B cell (primary cell): ENCODE measurements at regions not wholly inside any gene's neighbourhood (a gene's known extent, or its start where the extent isn't known, plus 50 kb on each side); places are given as distances from the start of the nearest gene placed in this dataset.

Experiments used
- EZH2 ChIP-seq: IDR thresholded peaks from 2 replicates; pipeline ENCODE4 v1.6.1; 2012; ENCODE audit warnings: borderline replicate concordance, low read depth, mild to moderate bottlenecking, moderate library complexity, low read length; ENCODE audit not compliant: insufficient read depth, poor library complexity, severe bottlenecking
- TF ChIP-seq, protein P1 (sequence below): fragments of 200-600 bp; IDR thresholded peaks from one replicate; pipeline ENCODE4 v1.8.0; 2022; ENCODE audit warnings: antibody characterized with exemption, mild to moderate bottlenecking

DNA sequence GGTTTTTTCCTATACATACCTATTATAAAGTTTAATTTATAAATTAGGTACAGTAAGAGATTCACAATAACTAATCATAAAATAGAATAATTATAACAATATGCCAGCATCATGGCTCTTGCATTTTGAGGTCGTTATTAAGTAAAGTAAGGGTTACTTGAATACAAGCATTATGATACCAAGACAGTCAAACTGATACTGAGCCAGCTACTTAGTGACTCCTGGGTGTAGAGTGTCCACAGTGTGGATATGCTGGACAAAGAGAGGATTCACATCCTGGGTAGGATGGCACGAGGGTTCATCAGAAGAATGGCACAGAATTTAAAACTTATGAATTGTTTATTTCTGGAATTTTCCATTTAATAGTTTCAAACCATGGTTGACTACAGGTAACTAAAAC is 157.2 kb upstream of the IL12A start:
- TF ChIP-seq, protein P1, sequence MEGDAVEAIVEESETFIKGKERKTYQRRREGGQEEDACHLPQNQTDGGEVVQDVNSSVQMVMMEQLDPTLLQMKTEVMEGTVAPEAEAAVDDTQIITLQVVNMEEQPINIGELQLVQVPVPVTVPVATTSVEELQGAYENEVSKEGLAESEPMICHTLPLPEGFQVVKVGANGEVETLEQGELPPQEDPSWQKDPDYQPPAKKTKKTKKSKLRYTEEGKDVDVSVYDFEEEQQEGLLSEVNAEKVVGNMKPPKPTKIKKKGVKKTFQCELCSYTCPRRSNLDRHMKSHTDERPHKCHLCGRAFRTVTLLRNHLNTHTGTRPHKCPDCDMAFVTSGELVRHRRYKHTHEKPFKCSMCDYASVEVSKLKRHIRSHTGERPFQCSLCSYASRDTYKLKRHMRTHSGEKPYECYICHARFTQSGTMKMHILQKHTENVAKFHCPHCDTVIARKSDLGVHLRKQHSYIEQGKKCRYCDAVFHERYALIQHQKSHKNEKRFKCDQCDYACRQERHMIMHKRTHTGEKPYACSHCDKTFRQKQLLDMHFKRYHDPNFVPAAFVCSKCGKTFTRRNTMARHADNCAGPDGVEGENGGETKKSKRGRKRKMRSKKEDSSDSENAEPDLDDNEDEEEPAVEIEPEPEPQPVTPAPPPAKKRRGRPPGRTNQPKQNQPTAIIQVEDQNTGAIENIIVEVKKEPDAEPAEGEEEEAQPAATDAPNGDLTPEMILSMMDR, result no peak
- no peak for TF ChIP-seq EZH2
